ENCODE measurements at regions not wholly inside any gene's neighbourhood (a gene's known extent, or its start where the extent isn't known, plus 50 kb on each side); places are given as distances from the start of the nearest gene placed in this dataset.

GRCh38 chr16:85415196-85416090 lies 197.7 kb upstream of the GSE1 start:
- no peak for DNase-seq

- DNase-seq, result peak; percentile 88
Observed at GRCh38 chr16:85416228-85417109, 196.7 kb upstream of the GSE1 start.

- DNase-seq, result no peak
Observed at GRCh38 chr16:85417156-85417860, 195.8 kb upstream of the GSE1 start.

GRCh38 chr16:85418978-85419491 lies 194.1 kb upstream of the GSE1 start:
- no peak for DNase-seq

- DNase-seq, result no peak
Observed at GRCh38 chr16:85419503-85420408, 193.4 kb upstream of the GSE1 start.

- peak; percentile 99 for DNase-seq
Observed at GRCh38 chr16:85420501-85421337, 192.4 kb upstream of the GSE1 start.

- DNase-seq, result no peak
Observed at GRCh38 chr16:85421338-85422195, 191.6 kb upstream of the GSE1 start.

- DNase-seq, result no peak
Observed at GRCh38 chr16:85422196-85422631, 190.9 kb upstream of the GSE1 start.

GRCh38 chr16:85422632-85423550 lies 190.2 kb upstream of the GSE1 start:
- DNase-seq, result no peak

- no peak for DNase-seq
Observed at GRCh38 chr16:85423631-85424030, 189.5 kb upstream of the GSE1 start.

GRCh38 chr16:85424260-85425073 lies 188.7 kb upstream of the GSE1 start:
- no peak for DNase-seq

GRCh38 chr16:85425074-85425662 lies 188.0 kb upstream of the GSE1 start:
- no peak for DNase-seq

- no peak for DNase-seq
Observed at GRCh38 chr16:85426806-85427205, 186.3 kb upstream of the GSE1 start.

GRCh38 chr16:85428168-85428898 lies 184.8 kb upstream of the GSE1 start:
- DNase-seq, result peak; percentile 66

GRCh38 chr16:85428899-85429775 lies 184.0 kb upstream of the GSE1 start:
- no peak for DNase-seq
